HEK293 (cell line): ENCODE measurements at regions not wholly inside any gene's neighbourhood (a gene's known extent, or its start where the extent isn't known, plus 50 kb on each side); places are given as distances from the start of the nearest gene placed in this dataset.

Experiments used
- CTCF ChIA-PET: fragments of 350-600 bp; formaldehyde crosslinking; extraction: SDS; loops from one replicate; lab custom pipeline; 2021; ENCODE audit warnings: antibody characterized with exemption; lab: Yijun Ruan, JAX
- POLR2A ChIA-PET: fragments of 300-600 bp; formaldehyde crosslinking; extraction: SDS; loops from one replicate; lab custom pipeline; 2020; ENCODE audit warnings: antibody characterized with exemption, inconsistent platforms; lab: Yijun Ruan, JAX
- H3K27ac ChIP-seq: fragments of 200-500 bp; sonication (Bioruptor generic); 2 replicates; pipeline ENCODE4 v1.5.1; 2014; ENCODE audit warnings: low read depth, low read length, control low read depth, inconsistent platforms; ENCODE audit errors: extremely low read depth
- H3K36me3 ChIP-seq, 2 experiments: fragments of 200-500 bp in 1 of 2; sonication (Bioruptor generic) in 1 of 2; 1 replicate in 1 of 2; 2 replicates in 1 of 2; pipeline ENCODE4 v1.5.1; 2014 to 2017; ENCODE audit warnings: inconsistent platforms in 2 of 2, low read length in 2 of 2; ENCODE audit not compliant: control insufficient read depth in 2 of 2, insufficient read depth in 1 of 2
- H3K4me1 ChIP-seq: fragments of 200-500 bp; sonication (Bioruptor generic); 2 replicates; pipeline ENCODE4 v1.5.1; 2014; ENCODE audit warnings: mild to moderate bottlenecking, low read length, inconsistent platforms; ENCODE audit not compliant: control insufficient read depth, insufficient read depth
- H3K4me3 ChIP-seq: 2 replicates; pipeline ENCODE4 v1.5.1; 2011; ENCODE audit warnings: low read depth, mild to moderate bottlenecking, control low read depth, low read length, moderate library complexity
- H3K9me3 ChIP-seq: fragments of 200-500 bp; sonication (Bioruptor generic); 2 replicates; pipeline ENCODE4 v1.5.1; 2014; ENCODE audit warnings: low read depth, low read length, inconsistent platforms; ENCODE audit not compliant: control insufficient read depth, insufficient read depth
- CTCF ChIP-seq: fragments of 450-650 bp; formaldehyde crosslinking; IDR thresholded peaks from 2 replicates; pipeline ENCODE4 v1.5.1; 2016; ENCODE audit warnings: missing biosample characterization, missing genetic modification characterization
- EGR2 ChIP-seq: fragments of 450-650 bp; formaldehyde crosslinking; IDR thresholded peaks from 2 replicates; pipeline ENCODE4 v1.5.1; 2016; ENCODE audit warnings: low read depth, missing biosample characterization, missing genetic modification characterization
- KLF17 ChIP-seq: fragments of 450-650 bp; formaldehyde crosslinking; IDR thresholded peaks from 2 replicates; pipeline ENCODE4 v1.5.1; 2016; ENCODE audit warnings: missing biosample characterization, missing genetic modification characterization
- WT1 ChIP-seq: fragments of 450-650 bp; formaldehyde crosslinking; IDR thresholded peaks from 2 replicates; pipeline ENCODE4 v1.5.1; 2016; ENCODE audit warnings: missing biosample characterization, missing genetic modification characterization
- ZFP69B ChIP-seq: fragments of 450-650 bp; formaldehyde crosslinking; IDR thresholded peaks from 2 replicates; pipeline ENCODE4 v1.5.1; 2016; ENCODE audit warnings: missing biosample characterization, missing genetic modification characterization
- ZNF335 ChIP-seq: fragments of 450-650 bp; formaldehyde crosslinking; conservative IDR thresholded peaks from 2 replicates; pipeline ENCODE4 v1.5.1; 2016; ENCODE audit warnings: missing biosample characterization, missing genetic modification characterization
- ZNF391 ChIP-seq: fragments of 450-650 bp; formaldehyde crosslinking; IDR thresholded peaks from 2 replicates; pipeline ENCODE4 v1.5.1; 2016; ENCODE audit warnings: low read depth, missing biosample characterization, missing genetic modification characterization, borderline replicate concordance
- ZNF394 ChIP-seq: fragments of 450-650 bp; formaldehyde crosslinking; IDR thresholded peaks from 2 replicates; pipeline ENCODE4 v1.5.1; 2016; ENCODE audit warnings: missing biosample characterization, missing genetic modification characterization, mild to moderate bottlenecking, moderate library complexity, borderline replicate concordance
- ZNF48 ChIP-seq: fragments of 450-650 bp; formaldehyde crosslinking; IDR thresholded peaks from 2 replicates; pipeline ENCODE4 v1.5.1; 2016; ENCODE audit warnings: missing biosample characterization, missing genetic modification characterization
- ZNF510 ChIP-seq: fragments of 450-650 bp; formaldehyde crosslinking; IDR thresholded peaks from 2 replicates; pipeline ENCODE4 v1.5.1; 2018; ENCODE audit warnings: mild to moderate bottlenecking, missing genetic modification characterization, missing biosample characterization; ENCODE audit not compliant: insufficient replicate concordance
- ZNF513 ChIP-seq: fragments of 450-650 bp; IDR thresholded peaks from 2 replicates; pipeline ENCODE4 v1.5.1; 2018; ENCODE audit warnings: missing biosample characterization, missing genetic modification characterization
- ZNF560 ChIP-seq: fragments of 450-650 bp; formaldehyde crosslinking; IDR thresholded peaks from 2 replicates; pipeline ENCODE4 v1.5.1; 2017; ENCODE audit warnings: missing biosample characterization, missing genetic modification characterization, borderline replicate concordance
- ZNF580 ChIP-seq: fragments of 450-650 bp; formaldehyde crosslinking; IDR thresholded peaks from 2 replicates; pipeline ENCODE4 v1.5.1; 2016; ENCODE audit warnings: missing biosample characterization, missing genetic modification characterization
- ZNF610 ChIP-seq: fragments of 450-650 bp; formaldehyde crosslinking; IDR thresholded peaks from 2 replicates; pipeline ENCODE4 v1.5.1; 2016; ENCODE audit warnings: missing biosample characterization, missing genetic modification characterization, borderline replicate concordance
- ZNF654 ChIP-seq: fragments of 450-650 bp; formaldehyde crosslinking; IDR thresholded peaks from 2 replicates; pipeline ENCODE4 v1.5.1; 2016; ENCODE audit warnings: low read depth, missing biosample characterization, missing genetic modification characterization
- ZNF664 ChIP-seq: fragments of 450-650 bp; formaldehyde crosslinking; IDR thresholded peaks from 2 replicates; pipeline ENCODE4 v1.5.1; 2016; ENCODE audit warnings: missing biosample characterization, missing genetic modification characterization
- ZNF692 ChIP-seq: fragments of 450-650 bp; formaldehyde crosslinking; IDR thresholded peaks from 2 replicates; pipeline ENCODE4 v1.5.1; 2016; ENCODE audit warnings: missing biosample characterization, missing genetic modification characterization
- TF ChIP-seq, protein P1 (sequence below): fragments of 450-650 bp; formaldehyde crosslinking; IDR thresholded peaks from 2 replicates; pipeline ENCODE4; 2016; ENCODE audit warnings: missing biosample characterization, missing genetic modification characterization
- TF ChIP-seq, protein P2 (sequence below): fragments of 450-650 bp; formaldehyde crosslinking; IDR thresholded peaks from 2 replicates; pipeline ENCODE4 v1.5.1; 2016; ENCODE audit warnings: missing biosample characterization, missing genetic modification characterization
- TF ChIP-seq, protein P3 (sequence below): fragments of 450-650 bp; formaldehyde crosslinking; IDR thresholded peaks from 2 replicates; pipeline ENCODE4 v1.5.1; 2016; ENCODE audit warnings: missing biosample characterization, missing genetic modification characterization

DNA sequence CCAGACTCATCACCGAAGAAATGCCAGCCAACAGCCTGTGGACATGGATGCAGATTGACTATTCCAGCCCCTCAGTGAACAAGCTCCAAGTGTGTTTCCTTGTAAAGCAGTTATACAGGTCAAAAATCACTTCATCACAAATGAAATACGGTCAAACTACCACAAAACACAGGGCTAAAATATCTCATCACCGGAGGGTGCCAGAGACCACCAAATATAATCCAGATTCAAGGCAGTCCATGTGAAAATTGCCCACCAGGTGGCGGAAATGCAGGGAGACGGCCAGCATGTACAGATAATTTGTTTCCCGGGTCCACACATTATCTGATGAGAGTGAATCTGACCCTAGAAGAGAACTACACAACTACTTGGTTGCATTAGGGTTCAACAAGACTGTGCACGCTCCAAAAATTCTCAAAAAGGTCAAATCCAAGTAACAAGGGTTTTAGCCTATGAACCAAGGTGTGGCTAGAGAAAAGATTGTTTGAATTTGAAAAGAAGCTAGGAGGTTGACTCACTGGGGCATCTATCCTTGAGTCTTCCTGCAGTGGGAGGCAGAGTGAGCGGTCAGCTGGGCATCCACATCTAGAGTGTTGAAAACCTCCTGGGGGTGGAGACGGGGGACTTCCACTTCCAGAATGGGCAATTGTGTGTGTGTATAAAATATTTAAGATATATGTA is 71.7 kb downstream of the IGLL5 start:
- Histone ChIP-seq H3K27ac (no peak overlapping the region), H3K4me1 (no peaks in the 10 kb centered on the region), H3K36me3 (no peaks in the 10 kb centered on the region), H3K4me3 (no peak overlapping the region), H3K9me3 (no peaks in the 10 kb centered on the region)
- TF ChIP-seq CTCF (peak; percentile 98), ZNF48 (tag by site-specific recombination) (no peak), ZNF654 (tag by site-specific recombination) (peak; percentile 98), ZFP69B (tag by site-specific recombination) (peak; percentile 52; the same call in 1 of the 2 replicates), ZNF391 (tag by site-specific recombination) (peak; percentile 14; the same call in 1 of the 2 replicates), EGR2 (tag by site-specific recombination) (no peak), WT1 (tag by site-specific recombination) (no peak), ZNF692 (peak; percentile 80)
- TF ChIP-seq, protein P1, sequence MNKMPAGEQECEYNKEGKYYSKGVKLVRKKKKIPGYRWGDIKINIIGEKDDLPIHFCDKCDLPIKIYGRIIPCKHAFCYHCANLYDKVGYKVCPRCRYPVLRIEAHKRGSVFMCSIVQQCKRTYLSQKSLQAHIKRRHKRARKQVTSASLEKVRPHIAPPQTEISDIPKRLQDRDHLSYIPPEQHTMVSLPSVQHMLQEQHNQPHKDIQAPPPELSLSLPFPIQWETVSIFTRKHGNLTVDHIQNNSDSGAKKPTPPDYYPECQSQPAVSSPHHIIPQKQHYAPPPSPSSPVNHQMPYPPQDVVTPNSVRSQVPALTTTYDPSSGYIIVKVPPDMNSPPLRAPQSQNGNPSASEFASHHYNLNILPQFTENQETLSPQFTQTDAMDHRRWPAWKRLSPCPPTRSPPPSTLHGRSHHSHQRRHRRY (tag by site-specific recombination), result no peak
- POLR2A ChIA-PET, result interaction anchor here (0.9 kb wide), 1 partner anchor 173 kb away, joined by 3 read pairs; no protein-coding TSS in a partner anchor
- CTCF ChIA-PET, result interaction anchor here (0.6 to 8.9 kb wide), 87 partner anchors 8 to 863 kb away, joined by 3 to 304 read pairs (median 5); partner anchors contain the start of genes GNAZ, RAB36 and RSPH14

GRCh38 chr22:22960307-22960706 is 72.7 kb downstream of the IGLL5 start:
- POLR2A ChIA-PET, result no interaction called here
- Histone ChIP-seq H3K4me3 (no peak overlapping the region), H3K9me3 (no peaks in the 10 kb centered on the region), H3K27ac (no peak overlapping the region), H3K4me1 (no peaks in the 10 kb centered on the region), H3K36me3 (no peaks in the 10 kb centered on the region)
- CTCF ChIA-PET, result interaction anchor here (0.6 to 8.9 kb wide), 35 partner anchors 9 to 426 kb away, joined by 3 to 304 read pairs (median 6); partner anchors contain the start of genes GNAZ and RAB36
- TF ChIP-seq ZNF560 (tag by site-specific recombination) (no peak), ZNF664 (tag by site-specific recombination) (no peak), ZNF580 (tag by site-specific recombination) (no peak), ZNF510 (tag by site-specific recombination) (no peak), ZNF513 (tag by site-specific recombination) (no peak), KLF17 (tag by site-specific recombination) (no peak), ZNF394 (tag by site-specific recombination) (no peak), ZNF335 (no peak), ZNF610 (tag by site-specific recombination) (no peak)
- TF ChIP-seq, protein P2, sequence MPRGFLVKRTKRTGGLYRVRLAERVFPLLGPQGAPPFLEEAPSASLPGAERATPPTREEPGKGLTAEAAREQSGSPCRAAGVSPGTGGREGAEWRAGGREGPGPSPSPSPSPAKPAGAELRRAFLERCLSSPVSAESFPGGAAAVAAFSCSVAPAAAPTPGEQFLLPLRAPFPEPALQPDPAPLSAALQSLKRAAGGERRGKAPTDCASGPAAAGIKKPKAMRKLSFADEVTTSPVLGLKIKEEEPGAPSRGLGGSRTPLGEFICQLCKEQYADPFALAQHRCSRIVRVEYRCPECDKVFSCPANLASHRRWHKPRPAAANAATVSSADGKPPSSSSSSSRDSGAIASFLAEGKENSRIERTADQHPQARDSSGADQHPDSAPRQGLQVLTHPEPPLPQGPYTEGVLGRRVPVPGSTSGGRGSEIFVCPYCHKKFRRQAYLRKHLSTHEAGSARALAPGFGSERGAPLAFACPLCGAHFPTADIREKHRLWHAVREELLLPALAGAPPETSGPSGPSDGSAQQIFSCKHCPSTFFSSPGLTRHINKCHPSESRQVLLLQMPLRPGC, result no peak
- TF ChIP-seq, protein P3, sequence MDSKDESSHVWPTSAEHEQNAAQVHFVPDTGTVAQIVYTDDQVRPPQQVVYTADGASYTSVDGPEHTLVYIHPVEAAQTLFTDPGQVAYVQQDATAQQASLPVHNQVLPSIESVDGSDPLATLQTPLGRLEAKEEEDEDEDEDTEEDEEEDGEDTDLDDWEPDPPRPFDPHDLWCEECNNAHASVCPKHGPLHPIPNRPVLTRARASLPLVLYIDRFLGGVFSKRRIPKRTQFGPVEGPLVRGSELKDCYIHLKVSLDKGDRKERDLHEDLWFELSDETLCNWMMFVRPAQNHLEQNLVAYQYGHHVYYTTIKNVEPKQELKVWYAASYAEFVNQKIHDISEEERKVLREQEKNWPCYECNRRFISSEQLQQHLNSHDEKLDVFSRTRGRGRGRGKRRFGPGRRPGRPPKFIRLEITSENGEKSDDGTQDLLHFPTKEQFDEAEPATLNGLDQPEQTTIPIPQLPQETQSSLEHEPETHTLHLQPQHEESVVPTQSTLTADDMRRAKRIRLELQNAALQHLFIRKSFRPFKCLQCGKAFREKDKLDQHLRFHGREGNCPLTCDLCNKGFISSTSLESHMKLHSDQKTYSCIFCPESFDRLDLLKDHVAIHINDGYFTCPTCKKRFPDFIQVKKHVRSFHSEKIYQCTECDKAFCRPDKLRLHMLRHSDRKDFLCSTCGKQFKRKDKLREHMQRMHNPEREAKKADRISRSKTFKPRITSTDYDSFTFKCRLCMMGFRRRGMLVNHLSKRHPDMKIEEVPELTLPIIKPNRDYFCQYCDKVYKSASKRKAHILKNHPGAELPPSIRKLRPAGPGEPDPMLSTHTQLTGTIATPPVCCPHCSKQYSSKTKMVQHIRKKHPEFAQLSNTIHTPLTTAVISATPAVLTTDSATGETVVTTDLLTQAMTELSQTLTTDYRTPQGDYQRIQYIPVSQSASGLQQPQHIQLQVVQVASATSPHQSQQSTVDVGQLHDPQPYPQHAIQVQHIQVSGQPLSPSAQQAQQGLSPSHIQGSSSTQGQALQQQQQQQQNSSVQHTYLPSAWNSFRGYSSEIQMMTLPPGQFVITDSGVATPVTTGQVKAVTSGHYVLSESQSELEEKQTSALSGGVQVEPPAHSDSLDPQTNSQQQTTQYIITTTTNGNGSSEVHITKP (tag by site-specific recombination), result no peak
